ENCODE measurements at regions not wholly inside any gene's neighbourhood (a gene's known extent, or its start where the extent isn't known, plus 50 kb on each side); places are given as distances from the start of the nearest gene placed in this dataset.

DNA sequence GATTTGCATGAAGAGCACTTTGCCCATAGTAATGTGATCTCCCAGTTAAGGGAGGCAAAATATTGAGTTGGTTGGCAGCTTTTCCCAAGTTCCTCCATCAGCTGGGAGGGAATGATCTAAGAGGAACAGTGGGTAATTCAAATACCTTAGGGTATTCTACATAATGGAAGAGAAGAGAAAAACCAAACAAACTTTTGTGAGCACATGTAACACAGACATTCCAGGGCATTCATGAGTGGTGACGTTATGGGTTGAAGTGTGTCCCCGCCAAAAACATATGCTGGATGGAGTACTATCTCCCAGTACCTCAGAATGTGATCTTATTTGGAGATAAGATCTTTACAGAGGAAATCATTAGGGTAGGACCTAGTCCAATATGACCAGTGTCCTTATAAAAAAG, 220.1 kb downstream of the FOXO1 start:
- DNase-seq = no peak

DNA sequence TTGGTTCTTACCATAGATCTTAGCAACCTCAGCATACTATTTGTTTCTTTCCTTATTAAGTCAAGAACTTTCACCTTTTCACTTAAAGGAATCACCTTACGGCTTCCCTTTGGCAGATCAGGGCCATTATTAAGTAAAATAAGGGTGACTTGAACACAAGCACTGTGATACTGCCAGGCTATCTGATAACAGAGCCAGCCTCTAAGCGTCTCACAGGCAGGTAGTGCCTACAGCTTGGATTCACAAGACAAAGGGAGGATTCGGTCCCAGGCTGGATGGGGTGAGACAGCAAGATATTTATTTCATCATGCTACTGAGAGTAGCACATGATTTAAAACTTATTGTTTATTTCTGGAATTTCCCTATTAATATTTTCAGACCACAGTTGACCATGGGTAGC, 218.6 kb downstream of the FOXO1 start:
- DNase-seq = no peak

DNA sequence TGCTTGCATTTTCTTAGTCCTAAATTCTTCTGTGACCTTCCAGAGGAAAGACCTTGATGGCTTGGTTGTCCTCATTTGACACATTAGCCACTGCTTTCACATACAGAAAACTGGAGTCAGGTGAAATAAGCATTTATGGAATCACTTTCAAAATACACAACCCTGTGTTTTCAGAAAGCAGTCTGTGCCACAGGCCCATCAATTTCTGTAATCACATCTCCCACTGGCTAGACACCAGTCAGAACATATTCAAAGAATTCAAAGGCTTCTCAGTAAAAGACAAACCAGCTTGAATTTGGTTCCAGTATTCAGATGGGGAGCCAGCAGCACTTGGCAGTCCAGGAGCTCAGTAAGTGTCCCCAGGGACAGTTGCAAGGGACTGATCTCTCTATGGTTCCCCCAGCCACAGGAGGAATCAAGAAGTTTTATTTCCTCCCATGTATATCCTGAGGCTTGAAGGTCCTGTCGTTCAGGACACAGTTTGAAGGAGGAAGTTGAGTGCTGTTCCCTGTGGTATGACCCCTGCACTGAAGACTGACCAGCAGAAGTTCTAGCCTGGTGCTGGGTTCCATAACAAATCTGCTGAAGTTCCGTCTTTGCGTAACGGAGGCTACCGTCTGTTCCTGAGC, 214.3 kb downstream of the FOXO1 start:
- DNase-seq = no peak

DNA sequence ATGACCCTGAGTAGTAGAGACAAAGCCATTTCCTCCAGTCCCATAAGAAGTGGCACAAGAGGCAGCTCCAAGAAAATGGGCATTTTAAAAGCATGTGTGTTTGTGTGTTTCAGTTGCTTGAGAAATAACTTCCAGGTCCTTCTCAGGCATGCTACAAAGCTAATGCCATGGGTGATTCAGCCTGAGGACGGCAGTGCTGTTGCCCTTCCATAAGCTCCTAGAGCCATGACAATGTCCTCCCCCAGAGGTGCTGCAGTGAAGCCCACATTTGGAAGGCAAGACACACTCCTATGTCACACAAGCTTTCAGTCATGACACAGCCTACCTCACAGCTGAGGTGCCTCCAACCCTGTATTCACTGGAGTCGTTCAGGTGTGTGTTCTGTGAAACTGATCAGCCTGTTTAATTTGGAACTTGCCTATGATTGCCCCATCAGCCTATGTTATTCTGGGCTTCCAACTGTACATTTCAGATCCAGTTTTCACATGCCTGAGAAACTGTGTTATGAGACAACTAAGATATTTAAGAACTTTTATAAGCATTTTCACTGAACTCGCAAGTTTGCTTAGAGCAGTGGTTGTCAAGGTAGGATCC, 213.6 kb downstream of the FOXO1 start:
- DNase-seq = no peak

DNA sequence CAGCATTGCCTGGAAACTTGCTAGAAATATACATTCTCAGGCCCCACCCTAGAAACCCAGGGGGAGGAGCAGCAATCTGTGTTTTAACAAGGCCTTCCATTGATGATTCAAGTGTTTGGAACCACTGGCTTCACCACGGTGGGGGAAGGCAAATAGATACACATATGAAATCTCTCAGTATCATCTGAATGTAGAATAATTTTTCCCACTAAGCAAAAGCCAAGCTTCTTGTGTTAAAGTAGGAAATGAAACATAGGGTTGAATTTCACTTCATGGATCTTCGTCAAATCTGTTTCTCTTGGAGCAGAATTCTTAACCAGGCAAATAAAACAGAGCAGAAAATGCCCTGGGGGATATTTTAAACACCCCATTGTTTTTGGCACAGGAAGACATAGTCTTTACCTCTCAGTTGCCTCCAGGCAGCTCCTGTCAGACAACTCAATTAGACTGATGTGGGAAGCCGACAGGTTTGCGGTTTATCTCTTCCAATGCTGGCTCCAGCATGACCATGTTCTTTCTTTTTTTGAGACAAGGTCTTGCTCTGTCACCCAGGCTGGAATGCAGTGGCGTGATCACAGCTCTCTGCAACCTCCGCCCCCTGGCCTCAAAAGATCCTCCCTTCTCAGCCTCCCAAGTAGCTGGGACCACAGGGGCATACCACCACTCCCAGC, 213.0 kb downstream of the FOXO1 start:
- DNase-seq = no peak

DNA sequence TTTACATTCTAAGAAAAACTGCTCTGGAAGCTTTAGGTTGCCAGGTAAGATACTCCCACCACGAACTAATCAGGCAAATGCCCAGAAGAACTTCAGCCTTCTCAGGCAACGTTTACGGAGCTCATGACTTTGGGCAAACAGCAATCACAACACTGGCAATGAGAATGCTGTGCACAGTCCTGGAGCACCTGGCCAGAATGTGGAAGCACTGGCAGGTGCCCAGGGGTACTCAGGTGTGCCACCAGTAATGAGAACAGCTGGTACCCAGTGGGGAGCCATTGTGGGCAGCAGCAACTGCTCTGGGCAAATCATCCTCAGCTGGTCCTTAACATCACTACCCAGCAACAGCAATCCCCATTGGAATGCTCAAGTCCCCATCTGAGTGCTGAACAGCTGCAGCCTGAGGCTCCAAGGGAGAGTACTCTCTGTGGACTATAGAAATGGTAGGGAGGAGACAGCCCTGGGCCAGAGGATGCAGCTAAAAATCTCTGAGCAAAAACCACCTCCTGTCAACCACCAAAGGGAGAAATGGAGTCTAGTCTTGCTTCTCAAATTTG, 210.0 kb downstream of the FOXO1 start:
- DNase-seq = no peak

DNA sequence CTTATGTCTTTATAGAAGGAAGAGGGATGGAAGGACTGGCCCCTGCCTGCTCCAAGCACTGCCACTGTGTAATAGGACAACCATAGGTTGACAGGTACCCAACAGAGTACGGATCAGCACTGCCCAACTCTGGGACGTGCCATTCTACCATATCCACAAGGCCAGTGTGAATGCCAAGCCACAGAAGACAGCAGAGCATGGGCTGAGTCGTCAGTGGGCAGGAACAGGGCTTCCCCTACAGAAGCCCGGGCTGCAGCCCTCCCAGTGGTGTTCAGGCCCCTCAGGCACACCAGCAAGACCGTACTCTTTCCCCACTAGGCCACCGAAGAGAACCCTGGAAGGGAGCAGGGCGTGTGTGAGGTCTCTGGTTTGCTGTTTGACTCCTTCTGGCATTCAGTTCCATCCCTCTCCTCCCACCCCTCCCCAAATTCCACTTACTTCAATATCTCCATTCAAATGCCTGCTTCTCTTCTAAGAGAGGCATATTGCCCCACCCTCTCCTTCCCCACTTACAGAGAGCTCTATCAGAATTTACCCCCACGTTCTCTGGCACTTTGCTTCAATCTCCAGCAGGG, 209.4 kb downstream of the FOXO1 start:
- DNase-seq = no peak

DNA sequence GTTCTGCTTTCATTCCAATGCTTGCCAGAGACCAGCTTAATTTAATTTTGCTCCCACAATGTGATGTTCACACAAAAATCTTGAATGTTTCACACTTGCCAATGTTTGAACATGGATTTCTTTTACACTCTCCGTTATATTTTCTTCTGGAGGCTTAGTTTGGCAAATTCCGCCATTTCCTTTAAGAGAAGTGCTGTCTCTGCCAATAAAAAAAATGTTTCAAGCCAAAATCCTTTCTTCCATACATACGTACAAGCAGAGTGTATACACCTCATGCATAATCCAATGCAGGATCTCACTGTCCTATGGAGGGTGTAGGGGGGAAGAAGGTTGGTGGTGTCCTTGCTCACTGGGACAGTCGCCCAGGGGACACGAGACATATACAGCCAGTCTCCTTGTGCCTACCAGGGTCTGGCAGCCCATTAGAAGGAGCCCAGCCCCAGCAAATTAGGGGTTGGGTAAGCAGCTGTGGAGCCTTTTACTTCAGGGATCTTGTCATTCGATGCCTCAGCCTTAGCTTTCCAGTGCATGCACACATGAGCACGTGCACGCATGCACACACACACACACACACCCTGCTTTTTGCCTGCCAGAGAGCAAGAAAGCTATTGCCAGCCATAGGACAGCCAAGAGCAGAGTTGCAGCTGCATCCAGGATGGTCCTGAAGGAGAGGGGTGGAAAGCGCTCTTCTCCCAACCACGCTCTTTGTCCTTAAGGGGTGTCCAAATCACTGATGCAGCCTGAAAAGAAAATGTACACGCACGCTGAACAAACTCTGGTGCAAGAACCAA, 208.3 kb downstream of the FOXO1 start:
- no peak for DNase-seq

DNA sequence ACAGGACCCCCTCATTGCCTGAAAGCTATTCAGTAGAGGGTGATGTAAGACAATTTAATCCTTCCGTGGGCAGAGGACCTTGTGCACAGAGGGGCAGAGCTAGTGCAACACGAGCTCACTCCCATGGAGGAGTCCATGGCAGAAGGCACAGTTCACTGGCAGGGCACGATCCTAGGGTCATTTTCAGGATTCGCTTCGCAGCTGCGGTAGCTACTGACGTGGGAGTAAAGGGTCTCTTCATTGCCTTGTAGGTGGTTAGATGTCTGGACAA, 207.8 kb downstream of the FOXO1 start:
- no peak for DNase-seq

DNA sequence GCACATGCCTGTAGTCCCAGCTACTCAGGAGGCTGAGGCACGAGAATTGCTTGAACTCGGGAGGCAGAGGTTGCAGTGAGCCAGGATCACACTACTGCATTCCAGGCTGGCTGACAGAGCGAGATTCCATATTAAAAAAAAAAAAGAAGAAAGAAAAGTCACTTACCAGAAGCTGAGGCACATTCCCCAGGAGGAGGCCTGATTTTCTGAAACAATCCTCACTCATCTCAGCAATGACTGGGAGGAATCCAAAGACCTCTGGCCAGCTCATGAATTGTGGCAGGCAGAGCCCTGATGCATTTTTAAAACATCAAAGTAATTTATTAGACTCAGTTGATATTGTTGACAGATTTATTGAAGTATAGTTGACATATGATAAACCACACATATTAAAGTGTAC, 206.3 kb downstream of the FOXO1 start:
- DNase-seq = no peak

DNA sequence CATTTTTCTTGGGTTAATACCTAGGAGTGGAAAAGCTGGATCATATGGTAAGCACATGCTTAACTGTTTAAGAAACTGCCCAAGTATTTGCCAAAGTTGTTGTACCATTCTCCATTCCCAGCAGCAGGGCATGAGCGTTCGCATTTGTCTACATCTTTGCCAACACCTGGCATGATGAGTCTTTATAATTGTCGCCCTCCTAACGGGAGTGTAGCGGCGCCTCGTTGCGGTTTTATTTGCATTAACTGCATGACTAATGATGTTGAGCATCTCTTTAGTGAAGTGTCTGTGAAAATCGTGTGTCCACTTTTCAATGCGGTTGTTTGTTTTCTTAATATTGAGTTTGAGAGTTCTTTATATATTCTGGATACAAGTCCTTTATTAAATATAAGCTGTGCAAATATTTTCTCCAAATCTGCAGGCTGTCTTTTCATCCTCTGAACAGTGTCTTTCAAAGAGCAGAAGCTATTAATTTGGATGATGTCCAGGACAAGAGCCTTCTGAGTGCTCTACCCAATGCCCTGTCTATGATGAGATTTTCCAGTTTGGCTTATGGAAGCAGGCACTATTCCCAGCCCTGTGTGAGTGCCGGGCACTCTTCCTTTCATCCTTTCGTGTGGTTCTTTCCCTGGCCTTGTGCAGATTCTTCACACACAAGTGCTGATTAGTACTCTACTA, 202.0 kb downstream of the FOXO1 start:
- DNase-seq = peak; percentile 64 to 75

DNA sequence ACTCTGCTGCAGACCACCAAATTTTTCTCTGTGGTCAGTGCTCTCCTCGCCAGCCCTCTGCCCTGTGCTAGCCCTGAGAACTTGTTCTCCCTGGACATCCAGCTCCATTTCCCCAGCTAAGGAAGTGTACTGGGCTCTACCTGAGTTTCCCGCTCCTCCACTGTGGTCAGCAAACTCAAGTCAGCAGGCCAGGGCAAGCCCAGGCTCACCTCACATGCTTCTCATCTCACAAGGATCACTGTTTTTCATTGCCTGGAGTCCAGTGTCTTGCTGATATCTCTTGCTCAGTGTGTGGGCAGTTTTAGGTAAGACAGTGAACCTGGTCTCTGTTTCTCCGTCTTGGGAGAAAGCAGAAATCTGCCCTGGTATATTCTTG, 201.4 kb downstream of the FOXO1 start:
- DNase-seq = no peak

DNA sequence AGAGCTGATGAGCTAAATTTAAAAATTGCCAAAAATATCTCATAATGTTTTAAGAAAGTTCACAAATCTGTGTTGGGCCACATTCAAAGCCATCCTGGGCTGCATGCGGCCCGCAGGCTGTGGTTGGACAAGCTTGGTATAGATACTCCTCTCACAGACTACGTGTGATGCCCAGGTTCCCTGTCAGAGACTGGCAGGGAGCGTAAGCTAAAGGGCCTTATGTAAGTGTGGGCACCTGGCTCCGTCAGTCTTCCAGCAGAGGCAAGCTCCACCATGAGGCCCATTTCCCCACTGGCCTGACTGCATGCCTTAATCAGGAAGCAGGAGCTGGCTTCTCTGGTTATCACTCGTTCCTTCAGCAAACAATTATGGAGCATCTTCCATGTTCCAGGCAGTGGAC, 200.2 kb downstream of the FOXO1 start:
- DNase-seq = no peak

DNA sequence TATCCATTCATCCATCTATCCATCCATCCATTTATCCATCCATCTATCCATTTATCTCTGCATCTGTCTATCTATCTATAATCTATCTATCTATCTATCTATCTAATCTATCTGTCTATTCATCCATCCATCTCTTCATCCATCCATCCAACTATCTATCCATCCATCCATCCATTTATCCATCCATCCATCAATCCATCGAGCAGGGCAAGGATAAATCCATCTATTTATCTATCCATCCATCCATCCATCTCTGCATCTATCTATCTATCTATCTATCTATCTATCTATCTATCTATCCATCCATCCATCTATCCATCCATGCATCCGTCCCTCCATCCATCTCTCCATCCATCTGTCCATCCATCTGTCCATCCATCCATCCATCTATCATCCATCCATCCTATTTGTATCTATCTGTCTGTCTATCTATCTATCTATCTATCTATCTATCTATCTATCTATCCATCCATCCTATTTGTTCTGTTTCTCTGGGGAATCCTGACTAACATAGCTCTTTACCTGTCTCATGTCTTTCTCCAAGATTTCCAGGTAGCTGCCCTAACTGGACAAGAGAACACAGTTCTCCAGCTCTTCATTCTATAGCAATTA, 198.1 kb downstream of the FOXO1 start:
- no peak for DNase-seq

DNA sequence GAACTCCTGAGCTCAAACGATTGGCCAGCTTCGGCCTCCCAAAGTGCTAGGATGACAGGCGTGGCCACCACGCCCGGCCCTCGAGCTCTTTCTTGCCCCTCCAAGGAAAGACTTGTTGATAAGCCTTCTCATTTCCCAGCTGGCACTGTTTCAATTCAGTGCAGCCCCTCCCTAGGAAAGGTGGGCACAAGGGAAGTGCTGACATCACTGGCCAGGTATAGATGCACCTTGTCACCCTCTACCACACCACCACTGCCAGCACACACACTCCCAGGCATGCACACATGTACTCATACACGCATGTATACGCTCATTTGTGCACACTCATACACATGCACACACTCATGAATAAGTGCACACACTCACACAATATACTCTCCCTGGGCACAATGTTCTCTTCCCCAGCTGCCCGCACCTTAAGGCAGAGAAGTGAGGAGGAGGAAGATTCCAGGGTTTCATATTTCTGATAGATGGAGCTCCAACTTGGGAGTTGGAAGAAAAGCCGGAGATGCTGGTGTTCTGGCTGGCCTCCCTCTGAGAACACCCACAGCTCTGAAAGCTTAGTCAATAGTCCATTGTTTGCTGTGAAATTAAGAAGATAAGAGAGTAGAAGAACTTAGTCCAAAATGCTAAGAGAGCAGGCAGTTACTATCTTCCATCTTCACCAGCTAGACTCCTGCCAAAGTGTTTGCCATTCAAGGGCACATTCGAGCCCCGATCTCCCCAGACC, 196.7 kb downstream of the FOXO1 start:
- DNase-seq = no peak

DNA sequence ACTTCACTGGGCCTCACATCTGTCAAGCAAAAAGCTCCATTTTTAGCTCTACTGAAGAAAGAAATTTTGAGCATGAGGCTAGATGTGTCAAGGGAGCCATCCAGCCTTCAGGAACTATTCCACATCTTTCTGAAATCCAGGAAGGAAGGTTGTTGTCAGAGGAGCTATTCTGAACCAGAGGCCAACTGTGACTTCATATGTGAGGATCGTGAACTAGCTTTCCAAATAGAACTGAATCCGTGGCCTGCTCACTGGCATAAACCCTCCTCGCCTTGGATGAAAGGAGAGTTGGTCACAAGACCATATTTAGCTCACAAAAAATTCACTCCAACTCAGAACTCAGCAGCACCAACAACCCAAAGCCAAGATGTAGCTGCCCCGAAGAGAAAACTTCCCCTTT, 195.8 kb downstream of the FOXO1 start:
- DNase-seq = no peak

DNA sequence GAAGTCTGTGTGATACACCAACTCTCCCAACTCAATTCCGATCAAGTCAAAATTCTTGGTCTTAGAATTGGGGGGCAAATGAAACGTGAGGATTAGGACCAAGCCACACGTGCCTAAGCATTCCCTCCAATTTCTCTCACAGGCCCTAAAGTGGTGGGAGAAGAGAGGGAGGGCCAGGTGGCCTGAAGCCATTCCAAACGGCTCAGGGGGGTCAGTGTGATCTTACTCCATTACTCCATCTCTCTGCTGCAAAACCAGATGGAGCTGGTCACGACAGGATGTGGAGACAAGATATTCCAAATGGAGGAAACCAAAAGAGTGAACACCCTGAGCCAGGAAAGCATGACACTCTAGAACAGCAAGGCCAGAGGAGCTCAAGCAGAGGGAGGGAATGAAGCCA, 195.4 kb downstream of the FOXO1 start:
- DNase-seq = no peak

DNA sequence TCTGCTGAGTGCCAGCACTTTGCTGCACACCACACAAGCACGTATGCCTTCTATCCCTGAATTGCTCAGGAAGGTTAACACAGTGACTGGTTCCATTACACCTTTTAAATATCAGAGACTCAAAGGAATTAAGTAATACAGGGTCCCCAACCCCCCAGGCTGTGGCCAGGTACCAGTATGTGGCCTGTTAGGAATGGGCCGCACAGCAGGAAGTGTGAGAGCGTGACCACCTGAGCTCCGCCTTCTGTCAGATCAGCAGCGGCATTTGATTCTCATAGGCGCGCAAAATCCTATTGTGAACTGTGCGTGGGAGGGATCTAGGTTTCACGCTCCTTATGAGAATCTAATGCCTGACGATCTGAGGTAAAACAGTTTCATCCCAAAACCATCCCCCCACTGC, 194.5 kb downstream of the FOXO1 start:
- no peak for DNase-seq

DNA sequence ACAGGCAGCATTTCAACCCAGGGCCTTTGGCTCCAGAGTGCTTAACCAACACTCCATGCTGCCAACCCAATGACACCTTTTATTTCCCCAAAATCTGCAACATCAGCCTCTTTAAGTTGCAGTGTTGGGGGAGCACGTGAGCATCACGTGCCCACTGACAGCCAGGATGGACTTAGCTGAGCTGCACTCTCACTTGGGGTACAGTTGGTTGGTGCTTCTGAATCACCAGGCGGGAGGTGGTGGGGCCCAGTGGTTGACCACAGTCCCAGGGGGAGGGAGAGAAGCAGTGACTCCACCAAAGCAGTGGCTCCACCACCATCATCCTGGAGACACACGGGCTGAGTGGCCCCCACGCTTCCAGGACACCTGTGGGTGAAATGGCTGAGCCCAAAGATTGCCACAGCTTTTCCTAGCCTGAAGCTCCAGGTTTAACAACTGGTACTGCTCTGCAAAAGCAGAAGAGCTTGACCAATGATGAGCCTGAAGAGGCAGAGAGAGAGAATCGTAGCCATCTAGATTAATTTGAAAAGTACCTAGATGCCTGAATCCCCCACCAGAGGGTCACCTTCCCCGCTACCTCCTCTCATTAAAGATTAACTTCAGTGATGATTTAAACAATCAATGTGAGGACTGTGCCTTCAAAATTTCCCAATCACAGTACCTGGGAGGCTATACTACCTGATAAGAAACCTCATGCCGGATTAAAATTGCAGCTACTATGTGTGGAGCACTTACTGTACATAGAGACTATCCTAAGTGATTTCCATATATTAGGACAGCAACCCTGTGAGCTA, 193.8 kb downstream of the FOXO1 start:
- no peak for DNase-seq

DNA sequence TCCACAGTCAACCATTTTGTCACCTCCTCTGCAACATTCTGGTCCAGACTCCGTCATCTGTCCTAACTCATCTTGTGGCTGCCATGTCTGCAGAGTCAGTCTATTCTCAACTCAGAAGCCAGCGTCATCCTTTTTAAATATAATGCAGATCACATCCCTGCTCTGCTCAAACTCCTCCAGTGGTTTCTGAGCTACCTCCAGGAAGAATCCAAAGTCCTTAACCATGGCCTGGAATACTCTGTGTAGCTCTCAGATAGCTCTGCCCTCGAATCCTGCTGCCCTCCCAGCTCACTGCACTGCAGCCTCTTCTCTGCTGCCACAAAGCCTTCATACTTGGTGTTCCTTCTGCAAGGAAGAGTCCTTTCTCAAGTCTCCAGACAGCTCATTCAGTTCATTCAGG, 190.8 kb downstream of the FOXO1 start:
- DNase-seq = no peak
